HG03039 (cell line): ENCODE measurements at regions not wholly inside any gene's neighbourhood (a gene's known extent, or its start where the extent isn't known, plus 50 kb on each side); places are given as distances from the start of the nearest gene placed in this dataset.
"Not testable (repeated sequence)": the region's sequence is repeated elsewhere in the genome, so short reads cannot be mapped to it uniquely, and the experiment has no call there.

Source experiments
- ATAC-seq: cut with Tn5 transposase; IDR thresholded peaks from one replicate; pipeline ENCODE4 v1.9.1; 2021; ENCODE audit warnings: mild to moderate bottlenecking, moderate library complexity; ENCODE audit not compliant: unreplicated experiment

GRCh38 chr13:73640476-73641179 lies 493.6 kb downstream of the KLF12 start:
- not testable (repeated sequence) for ATAC-seq

GRCh38 chr13:73635166-73635787 lies 498.9 kb downstream of the KLF12 start:
- ATAC-seq: no peak

- ATAC-seq: no peak
Observed at GRCh38 chr13:73633817-73634460, 500.3 kb downstream of the KLF12 start.

GRCh38 chr13:73631411-73631810 lies 502.8 kb downstream of the KLF12 start:
- ATAC-seq: no peak

- ATAC-seq: no peak
Observed at GRCh38 chr13:73625562-73626339, 508.5 kb downstream of the KLF12 start.

GRCh38 chr13:73623281-73623680 lies 510.9 kb downstream of the KLF12 start:
- no peak for ATAC-seq

- ATAC-seq: no peak
Observed at GRCh38 chr13:73622381-73622780, 511.8 kb downstream of the KLF12 start.

GRCh38 chr13:73618275-73618865 lies 515.8 kb downstream of the KLF12 start:
- no peak for ATAC-seq

GRCh38 chr13:73616861-73617260 lies 517.3 kb downstream of the KLF12 start:
- no peak for ATAC-seq

- ATAC-seq: no peak
Observed at GRCh38 chr13:73610799-73611592, 523.2 kb downstream of the KLF12 start.

GRCh38 chr13:73608711-73609485 lies 525.3 kb downstream of the KLF12 start:
- ATAC-seq: no peak

GRCh38 chr13:73608157-73608516 lies 526.1 kb downstream of the KLF12 start:
- no peak for ATAC-seq

- no peak for ATAC-seq
Observed at GRCh38 chr13:73607489-73608156, 526.6 kb downstream of the KLF12 start.

- ATAC-seq: no peak
Observed at GRCh38 chr13:73603646-73604045, 530.6 kb downstream of the KLF12 start.

- ATAC-seq: no peak
Observed at GRCh38 chr13:73602295-73602694, 531.9 kb downstream of the KLF12 start.

GRCh38 chr13:73601708-73602107 lies 532.5 kb downstream of the KLF12 start:
- no peak for ATAC-seq

- ATAC-seq: no peak
Observed at GRCh38 chr13:73599232-73600128, 534.7 kb downstream of the KLF12 start.
